ENCODE measurements at regions not wholly inside any gene's neighbourhood (a gene's known extent, or its start where the extent isn't known, plus 50 kb on each side); places are given as distances from the start of the nearest gene placed in this dataset.

DNA sequence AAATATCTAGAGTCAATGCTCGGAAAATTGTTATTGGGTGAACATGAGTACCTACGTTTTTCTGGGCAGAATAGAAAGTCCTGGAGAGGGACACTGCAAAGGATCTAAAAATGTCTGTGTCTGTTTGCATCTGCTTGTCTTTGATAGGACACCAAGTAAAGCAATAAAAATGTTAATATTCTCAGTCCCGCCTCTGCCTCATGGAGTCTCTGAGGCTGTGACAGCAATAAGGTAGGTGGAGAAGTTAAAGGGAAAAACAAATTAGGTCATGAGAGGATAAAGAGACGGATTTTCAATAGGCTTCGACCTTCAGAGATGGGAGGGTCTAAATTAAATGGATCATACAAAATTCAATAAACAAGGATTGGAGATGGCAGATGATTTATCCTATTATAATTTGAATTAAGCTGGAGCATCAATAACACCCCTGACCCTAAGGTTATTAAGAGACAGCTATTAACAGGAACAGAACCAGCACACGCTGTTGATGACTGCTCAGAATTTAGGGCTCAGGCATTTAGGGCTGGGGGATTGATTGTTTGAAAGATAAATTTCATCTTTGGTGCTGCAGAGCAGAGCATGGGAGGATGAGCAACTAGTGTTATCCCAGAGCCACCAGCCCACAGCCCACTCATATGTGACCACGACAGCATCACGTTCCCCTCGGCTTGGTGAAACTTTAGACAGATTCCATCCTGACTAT is 620.3 kb upstream of the CDH4 start:
- DNase-seq = no peak
- Histone ChIP-seq H3K27me3 (ENCODE audit: control insufficient read depth, insufficient read depth, low read length) (no peaks in the 10 kb centered on the region), H3K4me2 (ENCODE audit: low read depth, low read length) (no peak overlapping the region), H3K23ac (ENCODE audit: low read depth, low read length) (no peak overlapping the region), H2BK15ac (ENCODE audit: low read depth, low read length) (no peak overlapping the region), H3K14ac (replicated peaks; ENCODE audit: low read depth, low read length) (no peak overlapping the region), H2AK9ac (replicated peaks; ENCODE audit: low read depth, low read length, poor library complexity) (no peak overlapping the region), H4K20me1 (ENCODE audit: insufficient read depth, low read length) (no peaks in the 10 kb centered on the region), H2BK120ac (ENCODE audit: low read depth, low read length) (no peak overlapping the region), H3K9me1 (ENCODE audit: insufficient read depth, low read length) (no peaks in the 10 kb centered on the region), H3K27ac (ENCODE audit: insufficient read depth, low read length) (no peak overlapping the region), H3K36me3 (ENCODE audit: control insufficient read depth, insufficient read depth, low read length) (no peaks in the 10 kb centered on the region), H3K4me1 (ENCODE audit: control insufficient read depth, insufficient read depth, low read length) (no peaks in the 10 kb centered on the region), H2AK5ac (ENCODE audit: low read depth, low read length) (no peak overlapping the region), H3K79me1 (ENCODE audit: low read depth in 1 of 2, low read length in 2 of 2) (no peaks in the 10 kb centered on the region), H2AFZ (replicated peaks; ENCODE audit: low read length, poor library complexity) (no peak overlapping the region), H3K4ac (ENCODE audit: low read depth, low read length) (no peak overlapping the region), H3K56ac (ENCODE audit: extremely low read depth, insufficient read depth, low read length) (no peak overlapping the region), H4K91ac (ENCODE audit: insufficient read depth, low read depth, low read length) (no peak overlapping the region), H4K8ac (ENCODE audit: low read depth in 2 of 2, low read length in 2 of 2) (no peak overlapping the region), H2BK20ac (ENCODE audit: low read depth, low read length) (no peak overlapping the region), H4K5ac (ENCODE audit: low read depth, low read length) (no peak overlapping the region), H3K9me3 (ENCODE audit: control insufficient read depth, insufficient read depth, low read length) (peaks cover 30% of the 10 kb centered on the region), H3K9ac (ENCODE audit: low read depth, low read length) (no peak overlapping the region), H2BK5ac (ENCODE audit: low read depth, low read length, poor library complexity, severe bottlenecking) (no peak overlapping the region), H3K18ac (ENCODE audit: low read depth, low read length) (no peak overlapping the region), H3K4me3 (ENCODE audit: insufficient read depth, low read depth, low read length) (no peak overlapping the region)
- no TSS peak for BruUV-seq (replicated peaks)
- dilution Hi-C loops (cut with HindIII; ENCODE audit: low sequenced_read_pairs, unreplicated experiment) = no loop called here
- TF ChIP-seq NFE2L2 (IDR thresholded peaks at IDR 0.05; ENCODE audit: low read depth, low read length) = no peak
- TF ChIP-seq SMC3 (IDR thresholded peaks at IDR 0.05; ENCODE audit: low read depth, low read length) = no peak
- no peak for TF ChIP-seq CHD1 (IDR thresholded peaks at IDR 0.05; ENCODE audit: low read depth, low read length)
- TF ChIP-seq BHLHE40 (IDR thresholded peaks at IDR 0.05; ENCODE audit: low read depth, low read length) = no peak
- TF ChIP-seq FOS (IDR thresholded peaks at IDR 0.05; ENCODE audit: low read depth, low read length) = no peak
- no peak for TF ChIP-seq MAZ (IDR thresholded peaks at IDR 0.05; ENCODE audit: borderline replicate concordance, low read depth, low read length)
- TF ChIP-seq RCOR1 (IDR thresholded peaks at IDR 0.05; ENCODE audit: insufficient replicate concordance, low read length) = no peak
- no peak for TF ChIP-seq MAFK (IDR thresholded peaks at IDR 0.05; ENCODE audit: low read depth, low read length)
- TF ChIP-seq MXI1 (IDR thresholded peaks at IDR 0.05; ENCODE audit: borderline replicate concordance, low read depth, low read length) = no peak
- CTCF ChIA-PET = no interaction called here
- POLR2A ChIA-PET (ENCODE audit: unreplicated experiment) = no interaction called here
- intact Hi-C loops (cut with micrococcal nuclease) = no loop called here
- in situ Hi-C loops (cut with MboI; ENCODE audit: low sequenced_read_pairs) = no loop called here
- ATAC-seq (ENCODE audit: low read depth) = no peak
- no CpG with 5 or more reads among the region's 9 CpGs for WGBS, 2 experiments (ENCODE audit: extremely low coverage in 2 of 2, insufficient read length in 1 of 2)
